Activated T-cell treated with anti-CD3 and anti-CD28 coated beads, Interleukin-2, amount 50 U/mL, for 48 hours (primary cell): ENCODE measurements at regions not wholly inside any gene's neighbourhood (a gene's known extent, or its start where the extent isn't known, plus 50 kb on each side); places are given as distances from the start of the nearest gene placed in this dataset.
A peak's percentile ranks its signal among the peaks of the same experiment; 100 is the strongest.

Experiments used
- DNase-seq, 2 experiments: peaks; one replicate each; pipeline ENCODE4 v3.0.0-alpha.2; 2020

GRCh38 chr18:51603111-51603510 lies 405.6 kb upstream of the MEX3C start:
- DNase-seq = no peak

- no peak for DNase-seq
These were observed 406.1 kb upstream of the MEX3C start for GRCh38 chr18:51603551-51603950.

GRCh38 chr18:51610481-51610880 lies 413.0 kb upstream of the MEX3C start:
- DNase-seq = no peak

GRCh38 chr18:51611326-51611725 lies 413.8 kb upstream of the MEX3C start:
- DNase-seq = no peak

DNA sequence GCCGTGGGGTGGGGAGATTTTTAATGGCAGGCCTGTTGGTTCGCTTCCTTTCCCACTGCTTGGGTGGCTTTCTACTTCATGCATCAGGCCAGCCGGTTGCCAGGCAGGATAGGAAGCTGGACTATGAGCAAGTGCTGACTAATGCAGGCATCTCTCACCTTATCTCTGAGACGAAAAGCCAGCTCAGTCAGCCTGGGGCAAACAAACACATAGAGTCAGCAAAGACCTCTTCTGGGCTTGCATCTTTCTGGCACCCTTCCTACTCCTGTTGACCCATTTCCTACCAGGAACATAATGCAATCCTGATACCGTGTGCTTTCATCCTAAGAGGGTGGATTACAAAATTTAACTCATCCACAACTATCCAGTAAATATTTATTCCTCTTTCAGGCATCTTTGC lies 416.6 kb upstream of the MEX3C start:
- no peak for DNase-seq

- no peak for DNase-seq
These were observed 417.6 kb upstream of the MEX3C start for GRCh38 chr18:51614967-51615571.

DNA sequence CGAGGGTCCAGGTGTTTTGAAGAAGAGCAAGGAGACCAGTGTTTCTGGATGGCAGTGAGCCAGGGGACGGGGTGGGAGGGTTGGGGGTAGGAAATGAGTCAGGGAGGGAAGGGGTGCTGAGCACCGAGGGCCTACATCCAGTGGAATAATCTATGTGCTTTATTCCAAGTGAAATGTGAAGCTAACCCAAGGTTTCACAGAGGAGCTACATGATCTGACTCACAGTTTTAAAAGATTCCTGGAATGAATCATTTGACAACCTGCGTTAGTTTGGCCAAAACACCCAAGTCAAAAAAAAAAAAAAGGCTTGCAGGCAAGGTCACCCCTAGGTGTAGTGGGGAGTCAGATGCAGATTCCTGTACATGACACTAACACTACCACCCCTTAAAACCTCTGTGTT lies 419.7 kb upstream of the MEX3C start:
- no peak for DNase-seq

DNA sequence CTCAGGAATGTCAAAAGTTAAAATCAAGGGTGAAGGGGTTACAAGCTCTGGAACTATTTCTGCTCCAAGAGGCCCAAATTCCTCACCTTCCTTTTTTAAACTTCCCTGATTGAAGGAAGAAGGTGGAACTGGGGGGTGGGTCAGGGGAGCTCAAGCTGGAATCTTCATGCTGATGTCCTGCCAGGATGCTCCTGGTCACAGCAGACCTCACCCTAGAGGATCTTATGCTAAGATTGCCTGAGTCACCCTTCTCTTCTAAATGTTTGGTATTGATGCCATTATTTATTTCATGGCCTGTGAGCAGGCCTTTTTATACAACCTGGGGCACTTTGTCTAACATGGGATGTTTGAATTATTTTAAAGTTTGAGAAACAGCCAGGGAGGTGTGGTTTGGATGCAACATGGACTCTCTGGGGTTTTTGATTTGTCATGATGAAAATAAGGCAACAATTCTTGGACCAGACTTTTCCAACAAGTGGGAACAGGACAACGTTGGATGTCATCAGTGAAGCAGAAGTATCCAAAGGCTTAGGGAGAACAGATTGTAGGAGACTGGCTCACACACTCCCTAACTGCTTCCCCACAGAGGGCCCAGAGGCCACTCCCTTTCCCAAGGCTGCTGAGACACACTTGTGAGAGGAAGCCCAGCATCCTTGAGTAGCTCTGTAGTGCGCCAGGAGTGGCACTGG lies 420.2 kb upstream of the MEX3C start:
- DNase-seq = no peak

DNA sequence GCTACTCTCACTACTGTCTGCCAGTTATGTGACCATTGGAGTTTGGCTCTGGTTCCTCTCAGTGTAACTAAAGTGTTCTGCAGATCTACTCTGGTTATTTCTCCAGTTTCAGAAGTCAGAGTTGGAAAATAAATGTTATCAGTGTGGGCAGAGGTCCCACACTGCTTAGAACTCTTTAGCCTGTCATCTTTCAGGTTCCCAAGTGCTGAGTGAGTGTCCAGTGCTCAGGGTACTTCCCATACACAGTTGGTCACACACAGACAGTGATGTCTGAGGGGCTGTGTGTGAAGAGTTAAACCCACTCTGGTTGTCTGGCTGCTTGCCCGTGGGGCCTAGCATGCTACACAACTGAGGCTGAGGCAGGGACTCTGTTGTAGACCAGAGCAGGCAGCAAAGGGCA lies 421.8 kb upstream of the MEX3C start:
- DNase-seq = no peak

GRCh38 chr18:51621113-51621863 lies 423.8 kb upstream of the MEX3C start:
- DNase-seq = peak; percentile 42 to 49

DNA sequence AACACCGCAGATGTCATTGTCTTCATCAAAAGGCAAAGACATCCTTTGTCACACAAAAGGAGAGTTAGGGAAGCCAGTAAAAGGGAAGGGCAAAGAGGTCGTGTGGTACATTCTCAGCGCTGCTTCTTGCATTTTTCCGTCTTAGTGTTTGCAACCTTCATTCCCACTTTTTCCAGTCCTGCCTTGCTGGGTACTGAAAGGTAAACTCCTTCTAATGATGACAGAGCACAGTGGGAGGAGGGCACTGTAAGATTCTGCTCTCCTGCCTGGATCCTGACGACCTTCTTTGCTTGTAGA lies 424.3 kb upstream of the MEX3C start:
- no peak for DNase-seq

GRCh38 chr18:51622702-51623101 lies 425.2 kb upstream of the MEX3C start:
- DNase-seq = no peak

DNA sequence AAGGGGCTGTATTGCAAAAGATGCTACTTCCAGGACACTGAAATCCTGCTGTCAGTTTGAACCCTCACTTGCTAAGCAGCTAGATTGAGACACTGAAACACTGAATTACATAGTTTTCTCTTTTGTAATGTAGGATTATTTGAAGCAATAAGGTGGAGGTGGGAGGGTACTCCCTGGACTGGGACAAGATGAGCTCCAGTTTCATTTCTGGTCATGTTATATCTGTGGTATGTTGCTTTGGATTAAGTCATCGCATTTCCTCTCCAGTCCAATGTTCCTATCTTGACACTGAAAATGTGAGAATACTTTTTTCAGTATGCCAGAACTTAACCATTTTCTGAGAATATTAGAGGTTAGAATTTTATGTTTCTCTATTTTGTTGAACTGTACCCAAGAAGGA lies 426.2 kb upstream of the MEX3C start:
- no peak for DNase-seq

DNA sequence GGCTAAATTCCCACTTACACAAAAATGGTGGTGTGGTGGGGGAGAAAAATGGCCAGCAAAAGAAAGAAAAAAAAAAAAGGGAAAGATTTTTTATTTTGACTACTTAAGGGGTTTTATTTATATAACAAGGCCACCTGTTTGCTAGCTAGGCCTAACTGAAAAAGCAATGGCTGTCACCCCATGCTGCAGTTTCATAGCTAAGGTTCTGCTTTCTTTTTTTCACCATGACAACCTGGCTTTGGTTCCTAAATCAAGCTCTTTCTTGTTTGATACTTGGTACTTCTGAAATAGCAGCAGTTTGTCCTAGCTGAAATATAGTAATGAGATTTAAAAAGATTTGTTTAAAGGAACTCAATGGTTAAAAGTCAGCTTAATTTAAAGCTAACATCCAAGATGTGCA lies 433.2 kb upstream of the MEX3C start:
- no peak for DNase-seq

DNA sequence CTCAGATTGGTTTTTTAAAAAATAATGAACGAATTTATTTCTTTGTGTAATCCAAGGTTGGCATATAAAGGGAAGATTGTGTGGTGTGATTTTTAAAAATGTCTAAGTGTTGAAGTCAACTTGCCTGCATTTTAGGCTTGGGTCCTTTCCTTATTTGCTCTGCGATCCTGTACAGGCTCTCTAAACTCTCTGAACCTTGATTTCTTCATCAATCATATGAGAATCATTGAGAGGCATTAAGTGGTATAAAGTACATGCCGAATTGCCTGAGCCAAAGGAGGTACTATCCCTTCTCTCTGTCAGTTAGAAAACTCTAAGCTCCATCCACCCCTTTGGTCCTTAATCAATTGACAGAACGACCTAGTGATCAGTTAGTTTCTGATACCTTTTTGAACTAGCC lies 440.4 kb upstream of the MEX3C start:
- no peak for DNase-seq

GRCh38 chr18:51639541-51639940 lies 442.1 kb upstream of the MEX3C start:
- DNase-seq = no peak

GRCh38 chr18:51643483-51643882 lies 446.0 kb upstream of the MEX3C start:
- DNase-seq = no peak

GRCh38 chr18:51645607-51646006 lies 448.1 kb upstream of the MEX3C start:
- DNase-seq = no peak

GRCh38 chr18:51647346-51647745 lies 449.9 kb upstream of the MEX3C start:
- DNase-seq = no peak

DNA sequence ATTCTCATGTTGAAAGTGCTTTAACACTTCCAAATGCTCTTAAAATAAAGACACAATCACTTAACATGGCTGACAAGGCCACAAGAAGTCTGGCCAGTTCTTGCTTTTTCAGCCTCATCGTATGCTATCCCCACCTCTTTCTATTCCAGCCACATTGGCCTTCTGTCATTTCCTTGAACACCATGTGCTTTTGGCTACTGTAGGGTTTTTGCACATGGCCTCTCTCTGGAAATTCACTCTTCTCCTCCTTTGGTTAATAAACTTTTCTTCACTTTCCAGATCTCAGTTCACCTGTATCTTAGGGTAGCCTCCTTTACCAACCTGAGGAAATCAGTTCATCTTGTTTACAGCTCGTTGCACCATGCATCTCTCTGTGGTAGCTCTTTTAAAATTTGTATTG lies 450.5 kb upstream of the MEX3C start:
- no peak for DNase-seq

- DNase-seq = no peak
These were observed 452.3 kb upstream of the MEX3C start for GRCh38 chr18:51649796-51650195.

DNA sequence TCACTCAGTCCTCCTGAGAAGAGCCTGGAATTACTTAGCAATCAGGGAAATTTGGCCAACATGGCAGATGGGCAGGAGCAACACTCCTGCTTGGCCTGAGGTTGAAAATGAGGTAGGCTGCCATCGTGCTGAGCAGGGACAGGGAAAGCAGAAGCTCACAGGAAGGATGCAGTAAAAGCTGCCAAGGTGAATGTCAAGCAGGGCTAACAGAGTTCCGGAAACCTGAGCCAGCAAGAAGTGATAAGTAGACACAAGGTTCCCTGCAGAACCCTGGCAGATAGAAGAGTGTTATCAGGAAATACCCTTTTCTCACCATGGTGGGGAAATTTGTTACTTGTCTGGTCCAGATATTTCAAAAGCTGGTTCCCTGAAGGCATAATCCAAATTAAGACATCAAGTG lies 454.3 kb upstream of the MEX3C start:
- DNase-seq = no peak

DNA sequence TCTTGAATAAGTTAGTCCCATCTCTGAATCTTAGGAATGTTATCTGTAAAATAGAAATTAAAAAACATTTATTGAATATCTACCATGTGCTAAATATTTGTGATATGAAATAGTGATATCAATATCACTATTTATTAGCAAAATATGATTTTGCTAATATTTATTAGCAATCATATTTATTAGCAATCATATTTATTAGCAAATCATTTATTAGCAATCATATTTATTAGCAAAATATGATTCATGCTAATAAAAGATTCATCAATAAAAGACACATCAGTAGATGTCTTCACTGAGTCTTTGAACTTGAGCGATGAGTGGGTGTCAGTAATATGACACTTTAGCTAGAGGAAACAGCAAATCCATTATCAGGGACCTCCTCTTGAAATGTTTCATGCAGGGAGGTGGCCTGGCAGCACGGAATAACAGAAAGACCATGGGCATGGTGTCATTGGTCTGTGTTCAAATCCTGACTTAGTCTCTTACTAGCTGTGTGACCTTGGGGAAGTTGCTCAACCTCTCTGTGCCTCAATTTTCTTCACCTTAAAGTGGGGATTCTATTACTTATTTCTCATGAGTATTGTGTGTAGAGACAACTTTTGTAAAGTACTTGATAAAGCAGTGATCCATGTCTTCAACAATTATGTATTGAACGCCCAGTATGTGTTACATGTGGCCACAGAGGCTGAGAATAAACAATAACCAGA lies 456.2 kb upstream of the MEX3C start:
- DNase-seq = no peak
